ENCODE measurements at regions not wholly inside any gene's neighbourhood (a gene's known extent, or its start where the extent isn't known, plus 50 kb on each side); places are given as distances from the start of the nearest gene placed in this dataset.
A peak's percentile ranks its signal among the peaks of the same experiment; 100 is the strongest.

- Histone ChIP-seq H3K4me1 (ENCODE audit: control insufficient read depth in 4 of 4, insufficient read depth in 4 of 4, low read length in 3 of 4) (no peaks in the 10 kb centered on the region), H3K27ac (ENCODE audit: low read depth in 1 of 2, low read length in 2 of 2) (no peak overlapping the region), H3K9ac (ENCODE audit: low read depth in 1 of 2, low read length in 2 of 2) (no peak overlapping the region), H3K27me3 (ENCODE audit: control insufficient read depth in 4 of 4, insufficient read depth in 4 of 4, low read length in 3 of 4) (no peaks in the 10 kb centered on the region), H3K4me3 (ENCODE audit: low read depth in 1 of 3, low read length in 3 of 3) (no peak overlapping the region), H3K36me3 (ENCODE audit: control insufficient read depth in 4 of 4, insufficient read depth in 3 of 4, low read depth in 1 of 4, low read length in 3 of 4) (no peaks in the 10 kb centered on the region), H3K9me3 (ENCODE audit: control insufficient read depth in 4 of 4, low read length in 3 of 4) (no peaks in the 10 kb centered on the region)
- TF ChIP-seq REST (IDR thresholded peaks at IDR 0.05) (peak; percentile 14), HNF4G (IDR thresholded peaks at IDR 0.05) (no peak)
- no peak for DNase-seq (ENCODE audit: low spot score)
- WGBS = 93% methylated on average over 2 of the region's 2 CpGs
These were observed 166.8 kb upstream of the NCAM1 start for GRCh38 chr11:112794331-112794846.

GRCh38 chr11:112795142-112795815, 165.9 kb upstream of the NCAM1 start:
- no peak for DNase-seq (ENCODE audit: low spot score)
- no peaks in the 10 kb centered on the region for H3K9me3 ChIP-seq (ENCODE audit: control insufficient read depth in 4 of 4, low read length in 3 of 4)
- no peak overlapping the region for H3K9ac ChIP-seq (ENCODE audit: low read depth in 1 of 2, low read length in 2 of 2)
- no peak for TF ChIP-seq RXRA (IDR thresholded peaks at IDR 0.05)
- TF ChIP-seq TAF1 (conservative IDR thresholded peaks at IDR 0.05) = no peak
- TF ChIP-seq RAD21 (IDR thresholded peaks at IDR 0.05) = peak; percentile 53 to 69
- TF ChIP-seq CTCF (IDR thresholded peaks at IDR 0.05; ENCODE audit: low read depth, low read length, missing input control) = peak; percentile 45
- no peak for TF ChIP-seq FOXA2 (IDR thresholded peaks at IDR 0.05)
- H3K27ac ChIP-seq (ENCODE audit: low read depth in 1 of 2, low read length in 2 of 2) = no peak overlapping the region
- H3K36me3 ChIP-seq (ENCODE audit: control insufficient read depth in 4 of 4, insufficient read depth in 3 of 4, low read depth in 1 of 4, low read length in 3 of 4) = no peaks in the 10 kb centered on the region
- no peaks in the 10 kb centered on the region for H3K27me3 ChIP-seq (ENCODE audit: control insufficient read depth in 4 of 4, insufficient read depth in 4 of 4, low read length in 3 of 4)
- no peaks in the 10 kb centered on the region for H3K4me1 ChIP-seq (ENCODE audit: control insufficient read depth in 4 of 4, insufficient read depth in 4 of 4, low read length in 3 of 4)
- no peak overlapping the region for H3K4me3 ChIP-seq (ENCODE audit: low read depth in 1 of 3, low read length in 3 of 3)
- WGBS = 74% methylated on average over 14 of the region's 14 CpGs

- Histone ChIP-seq H3K27me3 (ENCODE audit: control insufficient read depth in 4 of 4, insufficient read depth in 4 of 4, low read length in 3 of 4) (no peaks in the 10 kb centered on the region), H3K4me3 (ENCODE audit: low read depth in 1 of 3, low read length in 3 of 3) (no peak overlapping the region), H3K4me1 (ENCODE audit: control insufficient read depth in 4 of 4, insufficient read depth in 4 of 4, low read length in 3 of 4) (no peaks in the 10 kb centered on the region), H3K9me3 (ENCODE audit: control insufficient read depth in 4 of 4, low read length in 3 of 4) (no peaks in the 10 kb centered on the region), H3K36me3 (ENCODE audit: control insufficient read depth in 4 of 4, insufficient read depth in 3 of 4, low read depth in 1 of 4, low read length in 3 of 4) (no peaks in the 10 kb centered on the region), H3K27ac (ENCODE audit: low read depth in 1 of 2, low read length in 2 of 2) (no peak overlapping the region), H3K9ac (ENCODE audit: low read depth in 1 of 2, low read length in 2 of 2) (no peak overlapping the region)
- WGBS = 73% methylated on average over 17 of the region's 17 CpGs
- TF ChIP-seq ZBTB33 (IDR thresholded peaks at IDR 0.05) (no peak), TAF1 (conservative IDR thresholded peaks at IDR 0.05) (no peak)
- no peak for DNase-seq (ENCODE audit: low spot score)
These were observed 165.1 kb upstream of the NCAM1 start for GRCh38 chr11:112795911-112796649.

Data from liver (tissue), 8 donors.